ENCODE measurements at regions not wholly inside any gene's neighbourhood (a gene's known extent, or its start where the extent isn't known, plus 50 kb on each side); places are given as distances from the start of the nearest gene placed in this dataset.

DNA sequence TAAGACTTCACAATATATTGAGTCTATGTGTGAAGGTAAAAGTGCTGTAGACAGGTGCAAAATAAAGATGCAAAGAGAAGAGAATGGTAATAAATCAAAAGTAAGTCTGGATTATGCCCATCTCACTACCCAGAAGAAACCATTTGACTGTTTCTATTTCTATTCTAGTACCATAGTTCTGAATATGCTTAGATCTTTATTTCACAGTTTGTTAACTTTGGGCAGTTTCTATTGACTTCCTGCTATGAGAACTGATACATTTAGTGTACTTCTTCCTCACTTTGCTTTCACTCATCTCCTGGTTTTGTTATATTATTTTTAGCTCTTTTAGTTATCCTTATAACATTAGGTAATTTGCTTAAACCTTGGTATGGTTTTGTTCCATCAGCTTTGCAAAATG lies 94.9 kb downstream of the HS1BP3 start:
- POLR2A ChIA-PET: no interaction called here
- Mint-ChIP-seq H3K27me3 (peaks cover 4% of the 10 kb centered on the region), H3K4me3 (no peak overlapping the region), H3K27ac (no peak overlapping the region), H3K4me1 (ENCODE audit: low read depth) (no peaks in the 10 kb centered on the region), H3K9me3 (no peaks in the 10 kb centered on the region), H3K36me3 (ENCODE audit: low read depth) (no peaks in the 10 kb centered on the region)
- no peak for ATAC-seq
- intact Hi-C loops (cut with micrococcal nuclease): no loop called here
- DNase-seq: no peak
- CTCF ChIA-PET: interaction anchor here (0.6 to 0.9 kb wide), 2 partner anchors 87 to 352 kb away, joined by 3 read pairs; no protein-coding TSS in a partner anchor
- TF ChIP-seq, protein P1, sequence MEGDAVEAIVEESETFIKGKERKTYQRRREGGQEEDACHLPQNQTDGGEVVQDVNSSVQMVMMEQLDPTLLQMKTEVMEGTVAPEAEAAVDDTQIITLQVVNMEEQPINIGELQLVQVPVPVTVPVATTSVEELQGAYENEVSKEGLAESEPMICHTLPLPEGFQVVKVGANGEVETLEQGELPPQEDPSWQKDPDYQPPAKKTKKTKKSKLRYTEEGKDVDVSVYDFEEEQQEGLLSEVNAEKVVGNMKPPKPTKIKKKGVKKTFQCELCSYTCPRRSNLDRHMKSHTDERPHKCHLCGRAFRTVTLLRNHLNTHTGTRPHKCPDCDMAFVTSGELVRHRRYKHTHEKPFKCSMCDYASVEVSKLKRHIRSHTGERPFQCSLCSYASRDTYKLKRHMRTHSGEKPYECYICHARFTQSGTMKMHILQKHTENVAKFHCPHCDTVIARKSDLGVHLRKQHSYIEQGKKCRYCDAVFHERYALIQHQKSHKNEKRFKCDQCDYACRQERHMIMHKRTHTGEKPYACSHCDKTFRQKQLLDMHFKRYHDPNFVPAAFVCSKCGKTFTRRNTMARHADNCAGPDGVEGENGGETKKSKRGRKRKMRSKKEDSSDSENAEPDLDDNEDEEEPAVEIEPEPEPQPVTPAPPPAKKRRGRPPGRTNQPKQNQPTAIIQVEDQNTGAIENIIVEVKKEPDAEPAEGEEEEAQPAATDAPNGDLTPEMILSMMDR (IDR thresholded peaks at IDR 0.05): no peak

DNA sequence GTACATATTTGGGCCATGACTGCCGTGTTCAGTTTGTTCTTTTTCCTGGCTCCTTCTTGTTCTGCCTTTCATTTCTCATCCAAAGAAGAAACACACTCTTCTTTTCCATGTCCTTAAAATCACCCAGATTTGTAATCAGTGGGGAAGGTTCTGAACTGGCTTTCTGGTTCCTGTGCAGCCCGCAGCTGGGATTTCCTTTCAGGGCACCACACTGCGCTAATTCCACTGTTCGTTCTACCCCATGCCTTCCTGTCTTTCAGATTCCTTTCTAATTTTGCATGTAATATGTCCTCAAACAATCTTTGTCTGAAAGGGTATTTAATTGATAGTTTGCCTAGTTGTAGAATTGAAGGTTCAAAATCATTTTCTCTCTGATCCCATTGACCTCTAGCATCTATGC lies 94.1 kb downstream of the HS1BP3 start:
- no peaks in the 10 kb centered on the region for H3K4me1 Mint-ChIP-seq (ENCODE audit: low read depth)
- TF ChIP-seq, protein P1 (IDR thresholded peaks at IDR 0.05): no peak
- no peak overlapping the region for H3K4me3 Mint-ChIP-seq
- H3K36me3 Mint-ChIP-seq (ENCODE audit: low read depth): no peaks in the 10 kb centered on the region
- H3K27ac Mint-ChIP-seq: no peak overlapping the region
- intact Hi-C loops (cut with micrococcal nuclease): no loop called here
- ATAC-seq: no peak
- CTCF ChIA-PET: no interaction called here
- peaks cover 5% of the 10 kb centered on the region for H3K27me3 Mint-ChIP-seq
- no peak for DNase-seq
- no peaks in the 10 kb centered on the region for H3K9me3 Mint-ChIP-seq
- POLR2A ChIA-PET: no interaction called here

DNA sequence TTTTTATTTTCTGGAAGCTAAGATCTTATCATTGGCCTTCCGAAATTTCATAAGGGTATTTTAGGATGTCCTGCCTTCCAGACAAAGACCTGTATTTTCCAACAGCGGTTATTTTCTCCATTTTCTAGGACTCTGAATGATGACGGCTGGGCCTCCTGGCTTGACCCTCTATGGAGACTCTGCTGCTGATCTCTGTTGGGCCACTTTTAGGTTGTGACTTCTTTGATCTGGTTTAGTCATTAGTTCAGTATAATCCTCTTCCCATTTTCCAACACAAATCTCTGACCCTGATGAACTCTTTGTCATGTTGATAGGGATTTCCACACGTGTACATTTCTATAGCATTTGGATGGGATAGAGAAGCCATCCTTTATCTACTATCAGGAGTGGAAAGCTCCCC lies 93.7 kb downstream of the HS1BP3 start:
- CTCF ChIA-PET: no interaction called here
- Mint-ChIP-seq H3K27ac (no peak overlapping the region), H3K36me3 (ENCODE audit: low read depth) (no peaks in the 10 kb centered on the region), H3K27me3 (peaks cover 5% of the 10 kb centered on the region), H3K9me3 (no peaks in the 10 kb centered on the region), H3K4me3 (no peak overlapping the region), H3K4me1 (ENCODE audit: low read depth) (no peaks in the 10 kb centered on the region)
- POLR2A ChIA-PET: no interaction called here
- TF ChIP-seq, protein P1 (IDR thresholded peaks at IDR 0.05): no peak
- ATAC-seq: no peak
- no peak for DNase-seq
- intact Hi-C loops (cut with micrococcal nuclease): no loop called here

DNA sequence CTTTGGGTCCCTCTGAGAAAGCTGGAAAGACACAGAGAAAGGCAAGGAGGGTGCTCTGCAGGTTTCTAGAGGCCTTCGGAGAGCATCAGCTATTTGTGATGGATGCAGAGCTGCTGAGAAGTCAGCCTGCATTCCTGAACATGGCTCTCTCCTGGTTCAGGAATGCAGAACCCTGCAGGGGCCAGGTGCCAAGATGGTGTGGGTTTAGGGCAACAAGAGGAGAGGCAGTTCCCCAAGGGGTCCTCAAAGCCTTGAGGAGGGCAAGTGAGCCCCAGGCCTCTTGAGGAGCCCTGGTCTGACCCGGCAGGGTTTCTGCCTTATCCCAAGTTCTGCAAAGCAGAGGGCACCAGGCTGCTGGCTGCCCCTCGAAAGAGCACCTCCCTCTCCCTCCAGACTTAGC lies 93.3 kb downstream of the HS1BP3 start:
- Mint-ChIP-seq H3K27ac (no peak overlapping the region), H3K4me1 (ENCODE audit: low read depth) (no peaks in the 10 kb centered on the region), H3K9me3 (no peaks in the 10 kb centered on the region), H3K27me3 (peaks cover 5% of the 10 kb centered on the region), H3K4me3 (no peak overlapping the region), H3K36me3 (ENCODE audit: low read depth) (no peaks in the 10 kb centered on the region)
- DNase-seq (no peak), ATAC-seq (no peak)
- ChIA-PET CTCF (no interaction called here), POLR2A (no interaction called here)
- TF ChIP-seq, protein P1 (IDR thresholded peaks at IDR 0.05): no peak
- intact Hi-C loops (cut with micrococcal nuclease): no loop called here

DNA sequence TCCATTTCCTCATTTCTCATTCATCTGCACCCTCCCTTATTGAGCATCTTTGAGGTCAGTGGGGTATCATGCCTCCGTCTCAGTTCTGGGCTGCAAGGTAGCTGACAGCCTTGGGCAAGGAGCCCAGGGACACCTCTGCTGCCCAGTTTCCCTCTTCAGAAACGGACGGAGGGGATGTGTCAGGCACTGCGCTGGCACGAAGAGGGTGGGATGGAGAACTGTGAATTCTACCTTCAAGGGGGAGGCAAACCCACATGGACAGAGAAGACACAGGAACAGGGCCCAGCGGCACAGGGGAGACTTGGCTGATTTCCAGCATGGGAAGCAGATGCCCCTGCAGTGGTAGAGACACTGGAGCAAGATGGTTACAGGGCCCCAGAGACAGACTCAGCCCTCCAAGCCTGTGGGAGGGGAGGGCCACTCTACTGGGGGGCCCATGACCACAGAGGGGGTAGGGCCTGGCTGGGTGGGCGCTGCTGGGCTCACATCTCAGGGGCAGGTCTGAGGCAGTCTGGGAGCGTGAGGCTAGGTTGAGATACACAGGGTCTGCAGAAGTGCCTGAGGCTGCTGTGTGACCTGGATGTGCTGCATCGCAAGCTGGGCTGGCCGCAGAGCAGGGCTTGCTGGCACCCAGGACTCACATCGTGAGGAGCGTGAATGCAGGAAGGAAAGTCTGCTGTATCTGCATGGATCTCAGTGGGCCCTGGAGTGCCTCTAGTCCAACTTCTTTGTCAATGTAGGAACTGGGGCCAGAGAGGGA lies 92.3 kb downstream of the HS1BP3 start:
- Mint-ChIP-seq H3K36me3 (ENCODE audit: low read depth) (no peaks in the 10 kb centered on the region), H3K4me3 (no peak overlapping the region), H3K27me3 (peaks cover 5% of the 10 kb centered on the region), H3K27ac (no peak overlapping the region), H3K4me1 (ENCODE audit: low read depth) (no peaks in the 10 kb centered on the region), H3K9me3 (no peaks in the 10 kb centered on the region)
- no peak for DNase-seq
- TF ChIP-seq, protein P1 (IDR thresholded peaks at IDR 0.05): no peak
- ATAC-seq: no peak
- intact Hi-C loops (cut with micrococcal nuclease): no loop called here
- ChIA-PET POLR2A (no interaction called here), CTCF (no interaction called here)
